Neutrophil (primary cell): ENCODE measurements at regions not wholly inside any gene's neighbourhood (a gene's known extent, or its start where the extent isn't known, plus 50 kb on each side); places are given as distances from the start of the nearest gene placed in this dataset.

Experiments used
- H3K27ac ChIP-seq: fragments of 200-600 bp; sonication (generic); 2 replicates; pipeline ENCODE4 v1.5.1; 2016; ENCODE audit warnings: mild to moderate bottlenecking, moderate library complexity
- H3K27me3 ChIP-seq: fragments of 200-600 bp; sonication (generic); 2 replicates; pipeline ENCODE4 v1.6.0; 2016; ENCODE audit warnings: mild to moderate bottlenecking
- H3K36me3 ChIP-seq: fragments of 200-600 bp; sonication (generic); 2 replicates; pipeline ENCODE4 v1.5.1; 2017
- H3K4me1 ChIP-seq, 2 experiments: fragments of 200-600 bp in 1 of 2; sonication (generic) in 1 of 2; 1 replicate in 1 of 2; 2 replicates in 1 of 2; pipeline versions ENCODE4 v1.5.1 to v1.6.1; 2013 to 2016; ENCODE audit warnings: low read depth in 1 of 2, low read length in 1 of 2, mild to moderate bottlenecking in 1 of 2, moderate library complexity in 1 of 2; ENCODE audit not compliant: control insufficient read depth in 1 of 2, insufficient read depth in 1 of 2
- H3K4me3 ChIP-seq, 2 experiments: fragments of 200-600 bp in 1 of 2; sonication (generic) in 1 of 2; 1 replicate in 1 of 2; 2 replicates in 1 of 2; pipeline ENCODE4 v1.5.1; 2013 to 2016; ENCODE audit warnings: low read depth in 1 of 2, low read length in 1 of 2, mild to moderate bottlenecking in 1 of 2, moderate library complexity in 1 of 2
- H3K9me3 ChIP-seq: fragments of 200-600 bp; sonication (generic); 2 replicates; pipeline ENCODE4 v1.5.1; 2016
- TF ChIP-seq, protein P1 (sequence below): fragments of 200-600 bp; sonication (generic); IDR thresholded peaks from 2 replicates; pipeline ENCODE4 v1.5.1; 2016; ENCODE audit warnings: antibody characterized with exemption

GRCh38 chr4:117376692-117377091 is 291.3 kb upstream of the TRAM1L1 start:
- Histone ChIP-seq H3K9me3 (no peaks in the 10 kb centered on the region), H3K4me1 (no peaks in the 10 kb centered on the region), H3K27me3 (no peaks in the 10 kb centered on the region), H3K36me3 (no peaks in the 10 kb centered on the region), H3K27ac (no peak overlapping the region), H3K4me3 (no peak overlapping the region)
- TF ChIP-seq, protein P1, sequence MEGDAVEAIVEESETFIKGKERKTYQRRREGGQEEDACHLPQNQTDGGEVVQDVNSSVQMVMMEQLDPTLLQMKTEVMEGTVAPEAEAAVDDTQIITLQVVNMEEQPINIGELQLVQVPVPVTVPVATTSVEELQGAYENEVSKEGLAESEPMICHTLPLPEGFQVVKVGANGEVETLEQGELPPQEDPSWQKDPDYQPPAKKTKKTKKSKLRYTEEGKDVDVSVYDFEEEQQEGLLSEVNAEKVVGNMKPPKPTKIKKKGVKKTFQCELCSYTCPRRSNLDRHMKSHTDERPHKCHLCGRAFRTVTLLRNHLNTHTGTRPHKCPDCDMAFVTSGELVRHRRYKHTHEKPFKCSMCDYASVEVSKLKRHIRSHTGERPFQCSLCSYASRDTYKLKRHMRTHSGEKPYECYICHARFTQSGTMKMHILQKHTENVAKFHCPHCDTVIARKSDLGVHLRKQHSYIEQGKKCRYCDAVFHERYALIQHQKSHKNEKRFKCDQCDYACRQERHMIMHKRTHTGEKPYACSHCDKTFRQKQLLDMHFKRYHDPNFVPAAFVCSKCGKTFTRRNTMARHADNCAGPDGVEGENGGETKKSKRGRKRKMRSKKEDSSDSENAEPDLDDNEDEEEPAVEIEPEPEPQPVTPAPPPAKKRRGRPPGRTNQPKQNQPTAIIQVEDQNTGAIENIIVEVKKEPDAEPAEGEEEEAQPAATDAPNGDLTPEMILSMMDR, result no peak

- Histone ChIP-seq H3K4me3 (no peak overlapping the region), H3K36me3 (no peaks in the 10 kb centered on the region), H3K9me3 (no peaks in the 10 kb centered on the region), H3K4me1 (no peaks in the 10 kb centered on the region), H3K27ac (no peak overlapping the region), H3K27me3 (no peaks in the 10 kb centered on the region)
- TF ChIP-seq, protein P1, result no peak
These were observed 293.6 kb upstream of the TRAM1L1 start for GRCh38 chr4:117378942-117379341.

GRCh38 chr4:117383468-117383867 is 298.1 kb upstream of the TRAM1L1 start:
- no peaks in the 10 kb centered on the region for H3K36me3 ChIP-seq
- TF ChIP-seq, protein P1, result no peak
- no peaks in the 10 kb centered on the region for H3K9me3 ChIP-seq
- H3K4me3 ChIP-seq, result no peak overlapping the region
- no peaks in the 10 kb centered on the region for H3K4me1 ChIP-seq
- H3K27ac ChIP-seq, result no peak overlapping the region
- no peaks in the 10 kb centered on the region for H3K27me3 ChIP-seq

- no peak overlapping the region for H3K4me3 ChIP-seq
- H3K27ac ChIP-seq, result no peak overlapping the region
- H3K27me3 ChIP-seq, result no peaks in the 10 kb centered on the region
- no peaks in the 10 kb centered on the region for H3K4me1 ChIP-seq
- TF ChIP-seq, protein P1, result no peak
- no peaks in the 10 kb centered on the region for H3K9me3 ChIP-seq
- H3K36me3 ChIP-seq, result no peaks in the 10 kb centered on the region
These were observed 300.1 kb upstream of the TRAM1L1 start for GRCh38 chr4:117385526-117385925.

DNA sequence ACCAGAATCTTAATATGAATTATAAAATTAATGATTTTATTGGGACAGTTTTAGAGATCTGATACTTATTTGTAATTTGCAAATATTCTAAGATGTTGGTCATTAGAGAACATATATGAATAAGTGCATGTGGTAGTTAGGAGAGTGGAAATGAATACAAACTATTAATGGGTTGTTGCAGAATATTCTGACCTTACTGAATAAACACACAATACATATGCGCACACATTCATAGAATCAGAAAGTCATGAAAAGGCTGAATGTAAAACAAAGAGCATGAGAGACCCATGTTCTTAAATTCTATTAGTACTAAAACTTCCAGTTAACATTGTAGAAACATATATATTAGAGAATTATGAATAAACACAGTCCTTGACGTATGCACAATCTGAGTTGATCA is 301.7 kb upstream of the TRAM1L1 start:
- H3K4me3 ChIP-seq, result no peak overlapping the region
- H3K4me1 ChIP-seq, result no peaks in the 10 kb centered on the region
- no peaks in the 10 kb centered on the region for H3K27me3 ChIP-seq
- TF ChIP-seq, protein P1, result no peak
- H3K9me3 ChIP-seq, result no peaks in the 10 kb centered on the region
- no peaks in the 10 kb centered on the region for H3K36me3 ChIP-seq
- H3K27ac ChIP-seq, result no peak overlapping the region
